ENCODE measurements at regions not wholly inside any gene's neighbourhood (a gene's known extent, or its start where the extent isn't known, plus 50 kb on each side); places are given as distances from the start of the nearest gene placed in this dataset.

DNA sequence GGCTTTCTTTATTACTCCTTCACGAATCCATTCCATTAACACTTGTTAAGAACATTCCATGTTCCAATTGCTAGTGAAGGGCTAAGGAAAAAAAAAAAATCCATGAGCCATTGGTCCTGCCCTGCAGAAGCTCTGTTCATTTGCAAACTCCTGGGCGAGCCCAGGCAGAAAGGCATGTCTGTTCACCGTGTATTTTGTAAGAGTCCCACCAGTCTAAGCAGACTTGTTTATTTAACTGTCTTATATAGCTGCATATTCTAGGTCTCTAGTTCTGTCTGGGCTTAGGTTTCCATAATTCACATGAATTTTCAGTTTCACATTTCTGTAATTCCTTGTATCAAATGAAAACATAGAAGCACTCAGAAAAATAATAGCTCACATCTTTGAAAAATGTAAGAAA is 97.4 kb upstream of the POU2AF2 start:
- no peak for DNase-seq (ENCODE audit: low read depth in 3 of 3)

DNA sequence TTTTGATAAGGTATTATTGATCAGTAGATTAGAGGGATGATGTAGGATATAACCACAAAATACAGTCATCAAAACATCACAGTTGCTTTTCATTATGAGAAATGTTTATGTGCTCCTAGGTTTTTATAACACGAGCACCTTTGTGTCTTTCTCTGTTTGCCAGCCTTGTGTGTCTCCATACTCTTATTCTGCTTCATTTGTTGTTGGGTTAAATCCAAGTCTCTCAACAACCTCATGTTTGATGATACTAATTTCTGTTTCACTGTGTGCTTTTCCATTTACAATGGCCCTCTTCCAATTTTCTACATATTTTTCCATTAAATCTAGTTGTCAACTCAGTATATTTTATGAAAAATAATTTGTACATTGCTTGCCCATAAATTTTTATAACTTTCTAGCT is 107.7 kb upstream of the POU2AF2 start:
- DNase-seq (ENCODE audit: low read depth in 3 of 3) = no peak

DNA sequence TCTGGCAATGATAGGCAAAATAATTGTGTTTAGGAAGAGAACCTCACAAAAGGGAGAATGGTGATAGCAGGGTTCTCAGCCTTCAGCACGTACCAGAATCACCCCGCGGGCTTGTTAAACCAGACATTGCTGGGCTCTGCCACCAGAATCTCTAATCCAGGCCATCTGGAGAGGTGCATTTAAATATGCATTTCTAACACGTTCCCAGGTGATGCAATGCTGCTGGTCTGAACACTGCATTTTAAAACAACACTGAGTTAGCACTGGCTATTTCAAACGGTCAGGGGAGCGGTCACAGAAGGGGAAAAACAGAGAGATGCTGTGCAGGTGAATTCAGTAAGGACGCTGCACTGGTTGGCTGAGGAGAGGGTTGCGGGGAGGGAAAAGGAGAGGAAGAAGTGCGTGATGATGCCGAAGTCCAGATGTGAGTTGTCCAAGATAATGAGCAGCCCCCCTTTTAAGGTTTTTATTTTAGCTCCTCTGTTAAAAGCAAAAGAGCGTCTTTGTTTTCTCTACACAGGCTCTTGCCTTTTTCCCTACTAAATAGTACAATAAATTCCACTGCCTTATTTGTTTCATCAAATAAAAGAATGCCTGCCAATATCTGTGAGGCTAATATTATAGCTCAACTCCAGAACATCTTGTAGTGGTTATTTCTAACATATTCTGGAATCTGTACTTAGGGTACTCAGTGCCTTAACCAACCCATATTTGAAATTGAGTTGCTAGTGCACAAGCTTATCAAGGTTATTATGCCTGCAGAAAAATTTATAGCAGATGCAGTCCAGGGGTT is 109.6 kb upstream of the POU2AF2 start:
- no peak for DNase-seq (ENCODE audit: low read depth in 3 of 3)

DNA sequence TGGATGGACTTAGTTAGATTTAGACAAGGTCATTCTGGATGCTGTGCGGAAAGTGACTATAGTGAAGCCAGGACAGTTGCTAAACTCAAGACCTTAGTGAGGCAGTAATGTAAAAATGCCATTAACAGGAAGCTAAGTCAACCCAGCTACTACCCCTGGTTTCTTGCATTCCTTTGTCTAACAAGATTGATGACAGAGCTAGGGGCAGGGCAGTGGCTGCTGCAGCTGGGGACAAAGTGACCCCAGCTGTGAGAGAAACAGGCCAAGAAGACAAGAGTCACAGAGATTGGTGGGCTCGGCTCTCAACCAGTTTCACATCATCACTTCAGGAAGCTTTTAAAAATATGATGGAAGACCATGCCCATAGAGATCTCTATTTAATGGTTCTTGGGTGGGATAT is 110.4 kb upstream of the POU2AF2 start:
- DNase-seq (ENCODE audit: low read depth in 3 of 3) = no peak

DNA sequence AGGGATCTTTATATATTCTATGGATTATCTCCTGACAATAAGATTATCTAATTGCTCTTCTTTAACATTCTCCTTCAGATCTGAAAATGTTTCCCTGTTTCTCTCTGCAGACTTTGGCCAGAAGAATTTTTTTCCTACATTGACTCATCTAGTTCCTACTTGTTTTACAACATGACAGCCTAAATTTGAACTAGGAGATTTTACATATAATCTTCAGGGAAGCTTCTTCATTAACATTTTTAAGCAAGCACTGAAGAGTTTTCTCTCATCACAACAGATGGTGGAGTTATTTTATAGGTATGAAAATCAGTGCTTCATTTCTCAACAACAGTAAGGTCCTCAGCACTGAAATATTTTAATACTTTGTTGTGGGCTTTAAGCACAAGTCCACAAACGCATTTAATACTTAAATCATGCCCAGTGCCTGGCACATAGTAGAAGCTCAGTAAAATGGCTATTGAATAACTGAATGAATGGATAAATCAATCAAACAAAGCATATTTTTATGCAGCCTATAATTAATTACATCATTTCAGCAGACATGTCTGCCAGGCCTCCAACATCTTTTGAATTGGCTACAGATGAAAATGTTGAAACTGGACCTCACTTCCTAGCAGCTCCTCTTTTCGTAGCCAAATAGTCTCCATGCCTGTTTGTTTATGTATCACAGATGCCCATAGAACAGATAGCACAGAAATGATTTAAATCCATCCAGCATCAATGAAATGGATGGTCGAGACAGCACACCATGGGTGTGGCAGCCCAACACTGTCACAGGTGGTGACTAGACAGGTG is 117.3 kb upstream of the POU2AF2 start:
- DNase-seq (ENCODE audit: low read depth in 3 of 3) = no peak

DNA sequence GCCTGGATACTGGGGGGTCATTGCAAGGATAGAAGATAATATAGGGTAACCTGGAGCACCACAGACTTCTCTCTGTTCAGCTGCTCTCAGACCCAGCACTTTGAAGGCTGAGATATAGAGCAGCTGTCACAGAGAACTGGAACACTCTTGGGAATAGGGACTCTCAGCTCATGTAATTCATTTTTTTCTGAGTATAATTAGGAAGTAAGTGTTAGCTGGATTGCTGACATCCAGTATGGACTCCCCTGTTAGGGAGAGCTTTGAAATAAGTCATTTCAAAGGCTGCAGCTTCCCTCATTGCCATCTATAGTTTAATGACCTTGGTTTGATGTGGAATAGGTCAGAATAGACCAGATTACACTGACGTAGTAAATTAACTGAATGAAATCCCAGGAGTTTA is 120.8 kb upstream of the POU2AF2 start:
- no peak for DNase-seq (ENCODE audit: low read depth in 3 of 3)

DNA sequence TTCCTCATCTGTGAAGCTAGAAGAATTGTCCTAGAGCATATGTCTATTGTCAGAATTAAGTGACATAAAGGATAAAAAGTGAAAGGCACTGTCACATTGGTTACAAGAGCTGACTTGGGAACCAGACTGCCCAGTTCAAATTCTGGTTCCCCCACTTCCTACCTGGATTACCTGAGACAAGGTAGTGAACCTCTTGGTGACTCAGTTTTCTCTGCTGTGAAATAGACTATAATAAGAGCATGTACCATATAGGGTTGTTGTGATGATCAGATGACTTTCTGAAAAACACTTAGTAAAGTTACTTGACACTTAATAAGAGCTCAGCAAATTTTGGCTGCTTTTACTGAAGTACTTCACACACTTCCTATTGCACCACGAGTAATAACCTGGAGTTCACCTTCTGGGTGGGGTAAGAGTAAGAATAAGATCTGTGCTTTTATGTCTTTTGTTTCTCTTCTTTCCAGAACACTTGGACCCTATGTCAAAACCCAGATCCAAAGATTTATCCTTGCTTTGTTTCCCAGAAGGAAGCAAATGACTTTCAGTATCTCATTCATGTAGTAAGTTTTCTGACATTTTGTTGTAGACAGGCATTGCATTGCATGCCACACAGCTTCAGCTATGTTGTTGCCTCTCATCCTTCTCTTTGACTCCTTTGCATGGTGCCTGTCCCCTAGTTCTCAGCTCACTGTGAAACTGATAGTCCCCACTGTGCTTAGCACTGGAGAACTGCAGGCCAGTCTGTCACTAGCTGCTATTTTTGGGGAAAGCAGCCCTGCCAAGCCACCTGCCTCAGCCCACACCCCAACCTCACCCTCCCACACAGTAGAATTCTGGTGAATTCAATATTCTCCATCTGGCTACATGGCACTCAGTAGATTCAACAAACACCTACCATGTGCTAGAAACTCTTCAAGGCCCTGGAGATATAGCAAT is 121.8 kb upstream of the POU2AF2 start:
- DNase-seq (ENCODE audit: low read depth in 3 of 3) = no peak

DNA sequence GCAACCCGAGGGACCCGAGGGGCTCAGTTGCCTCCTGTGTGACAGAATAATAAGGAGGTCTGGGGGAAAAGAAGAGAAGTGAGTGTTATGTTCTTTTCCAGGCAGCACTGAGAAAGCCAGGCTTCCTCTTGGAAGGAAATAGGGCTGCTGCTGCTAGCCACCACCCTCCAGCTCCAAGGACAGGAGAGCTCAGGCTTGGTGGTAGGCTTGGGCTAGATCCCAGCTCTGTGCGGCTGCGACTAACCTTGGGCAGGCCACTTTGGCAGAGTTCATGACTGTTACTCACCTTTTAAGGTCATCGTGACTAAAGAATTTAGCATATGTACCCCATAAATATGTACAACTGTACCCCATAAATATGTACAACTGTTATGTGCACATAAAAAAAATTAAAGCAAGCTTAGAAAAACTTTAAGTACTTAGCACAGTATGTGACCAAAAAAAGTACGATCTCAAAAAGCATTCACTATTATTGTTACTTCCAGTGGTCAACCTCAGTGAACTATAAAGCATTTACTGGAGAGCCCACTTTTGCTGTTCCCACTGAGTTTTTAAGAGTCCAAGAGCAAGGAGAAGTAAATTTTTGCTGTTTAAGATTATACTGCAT is 124.7 kb upstream of the POU2AF2 start:
- DNase-seq (ENCODE audit: low read depth in 3 of 3) = no peak

DNA sequence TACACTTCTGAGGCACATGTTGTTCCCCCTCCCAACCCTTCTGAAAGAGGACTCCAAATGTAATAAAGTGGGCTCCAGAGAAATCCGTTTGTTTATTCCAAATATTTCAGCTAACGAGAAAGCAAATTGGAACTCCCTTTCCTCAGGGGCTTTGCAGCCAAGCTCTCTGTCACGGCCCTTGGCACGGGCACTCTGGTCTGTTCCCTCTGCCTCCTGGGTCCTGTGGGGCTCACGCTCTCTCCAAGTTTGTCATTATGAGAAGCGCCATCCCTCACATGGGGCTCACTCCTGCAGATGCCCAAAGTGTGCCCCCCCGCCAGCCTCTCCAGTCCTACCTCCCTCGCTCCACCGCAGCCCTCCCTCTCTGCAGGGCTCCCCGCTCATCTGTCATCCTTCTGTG is 125.4 kb upstream of the POU2AF2 start:
- DNase-seq (ENCODE audit: low read depth in 3 of 3) = no peak

DNA sequence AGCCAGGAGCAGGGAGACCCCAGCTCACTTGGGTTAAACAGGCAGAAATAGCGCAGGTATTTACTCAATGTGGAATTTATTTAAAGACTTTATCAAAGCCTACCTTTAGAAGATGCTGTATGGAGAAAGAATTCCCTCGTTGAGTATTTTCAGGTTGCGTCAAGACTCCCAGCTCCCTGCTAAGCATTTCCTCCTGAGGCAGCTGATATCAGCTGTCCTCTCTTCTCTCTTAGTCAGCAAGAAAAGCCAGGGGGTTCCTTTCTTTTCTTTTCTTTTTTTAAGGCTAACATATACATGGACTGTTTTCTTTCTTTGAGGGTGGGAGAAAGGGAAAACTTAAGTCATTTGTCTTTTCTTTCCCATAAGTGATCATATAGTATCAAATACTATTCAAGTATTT is 125.8 kb upstream of the POU2AF2 start:
- DNase-seq (ENCODE audit: low read depth in 3 of 3) = no peak

DNA sequence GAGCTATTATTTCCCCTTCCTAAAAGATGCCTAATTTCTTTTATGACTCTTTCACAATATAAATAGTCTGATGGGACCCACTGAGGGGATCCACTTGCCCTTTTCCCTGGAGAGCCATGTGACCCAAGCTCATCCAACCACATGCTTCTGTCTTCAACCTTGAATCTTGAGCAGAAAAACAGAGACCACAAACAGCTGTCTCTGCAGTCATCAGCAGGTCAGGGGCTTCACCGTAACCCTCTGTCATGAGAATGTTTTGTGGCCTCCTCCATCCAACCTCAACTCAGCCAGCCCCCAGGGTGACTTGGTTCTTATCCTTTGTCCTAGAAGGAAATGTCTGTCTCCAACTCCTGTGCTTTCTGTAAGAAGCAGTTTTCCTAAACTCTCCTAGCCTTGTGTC is 129.6 kb upstream of the POU2AF2 start:
- no peak for DNase-seq (ENCODE audit: low read depth in 3 of 3)

DNA sequence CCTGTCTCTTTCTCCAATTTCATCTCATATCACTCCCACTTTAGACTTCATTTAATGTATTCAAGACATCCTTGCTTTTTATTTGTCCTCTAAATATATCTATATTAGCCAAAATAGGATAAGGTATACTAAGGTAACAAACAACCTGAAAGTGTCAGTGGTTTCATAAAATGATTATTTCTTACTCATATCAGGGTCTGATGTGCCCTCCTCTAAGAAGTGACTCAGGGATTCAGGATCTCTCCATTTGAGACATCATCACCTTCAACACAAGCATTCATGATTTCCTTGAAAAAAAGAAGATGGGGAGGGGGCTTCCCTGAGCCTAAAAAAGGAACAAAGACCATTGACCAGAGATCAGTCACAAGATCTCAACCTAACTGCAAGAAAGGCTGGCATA is 131.4 kb upstream of the POU2AF2 start:
- no peak for DNase-seq (ENCODE audit: low read depth in 3 of 3)

DNA sequence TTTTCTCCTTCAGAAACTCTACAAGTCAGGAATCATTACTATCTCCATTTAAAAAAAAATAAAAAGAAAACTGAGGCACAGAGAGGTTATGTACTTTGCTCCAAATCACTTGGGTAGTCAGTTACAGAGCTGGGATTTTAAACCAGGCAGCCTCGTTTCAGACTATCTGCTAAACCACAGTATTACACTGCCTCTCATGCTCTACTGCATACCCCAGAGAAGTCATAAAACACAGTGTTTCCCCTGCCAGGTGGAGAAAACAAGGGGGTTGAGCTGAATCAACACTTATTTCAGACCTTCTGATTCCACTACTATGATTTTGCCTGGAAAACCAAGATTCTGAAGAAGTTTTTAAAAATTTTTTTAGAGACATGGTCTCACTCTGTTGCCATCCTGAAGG is 132.9 kb upstream of the POU2AF2 start:
- no peak for DNase-seq (ENCODE audit: low read depth in 3 of 3)

DNA sequence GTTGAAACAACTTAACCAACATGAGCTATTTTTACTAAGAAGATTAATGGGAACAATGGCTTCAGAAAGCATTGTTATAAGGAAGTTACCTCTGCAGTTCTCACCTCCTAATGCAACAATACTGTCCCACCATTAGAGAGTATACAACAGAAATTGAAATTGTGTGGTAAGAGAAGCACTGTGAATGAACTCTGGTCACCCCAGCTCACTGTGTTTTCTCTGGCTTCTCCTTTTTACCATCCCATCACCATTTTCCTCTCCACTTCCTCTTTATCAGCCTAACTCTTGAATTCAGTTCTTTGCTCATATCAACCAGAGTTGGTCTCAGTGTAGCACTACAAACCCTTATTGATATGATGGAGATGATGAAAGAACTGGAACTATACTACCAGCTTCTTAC is 138.0 kb upstream of the POU2AF2 start:
- DNase-seq (ENCODE audit: low read depth in 3 of 3) = no peak

DNA sequence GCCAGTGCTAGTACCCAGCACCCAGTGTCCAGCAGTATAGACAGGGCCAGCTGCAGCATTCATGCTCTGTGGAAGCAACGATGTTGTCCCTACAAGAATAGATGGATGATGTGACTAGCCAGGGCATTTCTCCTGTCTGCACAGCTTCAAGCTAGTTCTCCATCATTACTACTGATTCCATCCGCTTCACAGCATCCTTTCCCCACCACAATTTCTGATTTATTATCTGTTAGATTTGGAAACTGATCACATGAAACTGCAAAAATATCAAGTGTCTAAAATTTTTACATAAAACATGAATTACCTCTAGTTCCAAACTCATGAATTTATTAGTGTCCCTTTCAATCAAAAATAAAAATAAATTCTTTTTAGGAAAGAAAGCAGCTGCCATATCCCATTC is 138.9 kb upstream of the POU2AF2 start:
- no peak for DNase-seq (ENCODE audit: low read depth in 3 of 3)

DNA sequence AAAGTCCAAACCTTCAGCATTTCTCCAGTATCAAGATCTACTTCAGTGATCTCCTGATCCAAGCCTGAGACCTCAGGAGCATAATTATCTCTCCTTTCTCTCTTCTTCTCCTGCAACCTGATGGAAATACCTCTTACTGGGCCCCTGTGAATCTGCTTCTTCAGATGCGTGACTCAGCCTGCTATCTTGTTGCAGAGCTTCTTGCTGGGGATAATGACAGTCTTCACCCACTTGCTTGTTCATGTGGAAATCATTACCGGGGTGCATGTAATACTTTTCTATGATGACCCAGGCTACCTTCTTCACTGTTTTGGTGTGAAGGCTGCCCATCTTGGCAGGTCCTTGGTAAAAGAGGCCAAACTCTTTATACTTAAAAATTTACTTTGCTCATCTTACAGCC is 140.0 kb upstream of the POU2AF2 start:
- DNase-seq (ENCODE audit: low read depth in 3 of 3) = no peak

DNA sequence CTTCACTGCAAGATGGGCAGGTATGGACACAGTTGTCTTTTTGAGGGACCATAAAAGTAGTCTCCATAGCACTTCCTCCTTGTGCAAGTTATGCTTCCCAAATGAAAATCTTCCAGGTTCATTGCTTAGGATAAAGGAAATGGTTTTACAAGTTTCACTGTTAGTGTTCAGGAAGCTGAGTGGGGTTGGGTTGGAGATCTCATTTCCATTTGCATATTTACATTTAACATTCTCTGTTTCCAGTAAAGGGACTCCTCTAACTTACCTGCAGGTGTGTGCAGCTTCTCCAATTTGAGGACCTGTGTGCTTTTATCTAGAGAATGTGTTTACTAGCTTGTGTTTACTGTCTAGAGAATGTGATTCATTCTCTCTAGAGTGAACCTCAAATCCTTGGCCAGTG is 141.3 kb upstream of the POU2AF2 start:
- no peak for DNase-seq (ENCODE audit: low read depth in 3 of 3)

DNA sequence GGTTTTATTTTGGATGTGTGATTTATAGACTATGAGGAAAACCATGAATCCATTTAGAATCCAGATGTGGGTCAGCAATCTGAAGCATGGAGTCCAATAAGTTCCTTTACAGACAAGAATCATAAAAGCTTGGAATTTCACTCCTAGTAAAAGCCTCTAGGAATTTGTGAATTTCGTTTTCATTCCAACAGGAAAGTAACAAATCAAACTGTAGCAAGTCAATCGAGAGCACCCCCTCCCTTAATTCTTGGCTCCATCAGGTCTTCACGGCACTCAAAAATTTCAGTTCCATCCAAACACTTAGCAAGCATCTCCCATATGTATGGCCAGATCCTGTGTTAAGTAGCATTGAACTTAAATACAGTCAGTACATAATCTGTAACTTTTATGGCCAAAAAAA is 143.6 kb upstream of the POU2AF2 start:
- no peak for DNase-seq (ENCODE audit: low read depth in 3 of 3)

DNA sequence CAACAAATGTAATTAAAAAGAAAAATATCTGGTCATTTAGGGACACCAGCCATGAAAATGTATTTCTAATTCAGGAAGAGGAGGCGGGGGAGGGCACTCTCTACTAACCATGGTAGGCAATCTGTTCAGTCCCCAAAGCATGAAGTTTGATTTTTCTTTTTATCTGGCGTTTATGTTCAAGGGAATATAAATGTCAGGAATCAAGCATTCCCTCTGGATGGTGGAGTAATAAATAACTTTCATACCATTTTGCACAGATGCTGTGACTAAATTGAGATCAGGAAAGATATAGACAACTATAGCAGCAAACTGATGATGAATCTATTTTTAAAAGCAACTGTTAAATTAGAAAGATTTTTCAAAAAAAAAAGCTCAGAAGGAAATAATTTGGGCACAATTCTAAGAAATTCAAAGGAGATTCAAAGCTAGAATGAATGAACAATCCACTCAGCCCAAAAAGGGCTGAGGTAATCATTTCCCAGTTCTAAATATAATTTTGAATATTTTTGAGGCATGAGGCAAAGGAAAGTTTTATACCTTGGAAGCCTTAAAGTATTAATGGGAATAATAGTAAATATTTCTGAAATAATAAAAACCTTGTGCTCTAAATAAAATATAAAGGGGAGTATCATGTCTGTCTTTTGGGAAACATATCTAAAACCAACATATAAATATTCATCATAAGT is 146.4 kb upstream of the POU2AF2 start:
- DNase-seq (ENCODE audit: low read depth in 3 of 3) = no peak

DNA sequence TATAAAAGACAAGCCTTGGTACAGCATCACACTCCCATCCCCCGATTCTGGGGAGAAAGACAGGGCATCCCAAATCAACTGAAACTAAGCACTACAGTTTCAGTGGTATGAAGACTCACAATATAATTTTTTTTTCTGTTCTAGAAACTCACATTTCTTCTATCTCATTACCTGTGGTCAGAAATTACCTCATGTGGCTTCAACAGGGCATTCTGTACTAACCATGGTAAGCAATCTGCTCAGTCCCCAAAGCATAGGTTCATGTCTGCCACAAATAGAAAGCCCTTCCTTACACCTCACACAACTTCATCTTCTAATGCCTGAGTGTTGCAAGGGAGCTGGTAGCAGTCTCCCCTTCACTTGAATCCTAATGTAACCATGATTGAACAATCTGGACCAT is 147.4 kb upstream of the POU2AF2 start:
- DNase-seq (ENCODE audit: low read depth in 3 of 3) = no peak

DNA sequence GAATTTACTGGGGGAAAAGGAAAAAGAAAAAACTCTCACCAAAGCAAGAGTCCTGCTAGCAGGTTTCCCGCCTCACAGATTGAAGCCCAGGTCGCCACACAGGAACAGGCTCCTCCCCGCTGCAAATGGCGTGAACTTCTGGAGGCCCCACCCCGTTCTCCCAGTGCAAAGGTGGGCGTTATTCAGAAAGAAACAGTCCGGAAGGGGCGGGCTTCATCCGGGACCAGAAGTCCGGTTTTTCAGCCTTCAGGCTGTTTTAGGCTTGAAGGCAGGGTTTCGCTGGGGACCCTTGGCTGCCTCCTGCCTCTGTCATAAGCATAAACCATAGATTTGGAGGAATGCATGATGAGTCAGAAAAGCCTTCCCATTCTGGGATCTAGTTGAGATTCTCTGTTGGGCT is 148.3 kb upstream of the POU2AF2 start:
- no peak for DNase-seq (ENCODE audit: low read depth in 3 of 3)

Data from stimulated activated CD4-positive, alpha-beta T cell treated with anti-CD3 and anti-CD28 coated beads, TNF-alpha, amount 100 ng/mL, for 48 hours (primary cell).